OCI-LY1 (cell line): ENCODE measurements at regions not wholly inside any gene's neighbourhood (a gene's known extent, or its start where the extent isn't known, plus 50 kb on each side); places are given as distances from the start of the nearest gene placed in this dataset.

Experiments used
- CTCF ChIP-seq: fragments of 200-600 bp; sonication (generic), shearing (Covaris generic); IDR thresholded peaks from 2 replicates; pipeline ENCODE4 v1.5.1; 2017; ENCODE audit warnings: mild to moderate bottlenecking, antibody characterized with exemption, low read length, moderate library complexity, mixed read lengths
- EZH2 ChIP-seq: fragments of 200-600 bp; sonication (generic), shearing (Covaris generic); IDR thresholded peaks from 2 replicates; pipeline ENCODE4 v1.8.0; 2017; ENCODE audit warnings: borderline replicate concordance, mixed run types, mild to moderate bottlenecking, antibody characterized with exemption, low read length, moderate library complexity, mixed read lengths

- TF ChIP-seq CTCF, result no peak
- no peak for TF ChIP-seq EZH2
Observed at GRCh38 chr21:16770266-16770665, 742.6 kb upstream of the CXADR start.
